ENCODE measurements at regions not wholly inside any gene's neighbourhood (a gene's known extent, or its start where the extent isn't known, plus 50 kb on each side); places are given as distances from the start of the nearest gene placed in this dataset.

GRCh38 chr13:24032252-24032651, 128.3 kb upstream of the SPATA13 start:
- Histone ChIP-seq H3K9ac (ENCODE audit: low read depth in 1 of 3, low read length in 3 of 3) (no peak overlapping the region), H3K27me3 (ENCODE audit: control insufficient read depth in 3 of 3, insufficient read depth in 3 of 3, low read length in 3 of 3) (no peaks in the 10 kb centered on the region), H3K4me3 (ENCODE audit: low read length in 3 of 3) (no peak overlapping the region), H3K36me3 (ENCODE audit: control insufficient read depth in 3 of 3, insufficient read depth in 3 of 3, low read length in 3 of 3) (no peaks in the 10 kb centered on the region), H3K9me3 (ENCODE audit: control insufficient read depth in 3 of 3, low read length in 3 of 3) (no peaks in the 10 kb centered on the region), H3K4me1 (ENCODE audit: control insufficient read depth in 3 of 3, insufficient read depth in 3 of 3, low read length in 3 of 3) (peaks cover 2 to 17% (median 11%) of the 10 kb centered on the region in 3 donors), H3K27ac (ENCODE audit: low read depth, low read length) (no peak overlapping the region)

- Histone ChIP-seq H3K27ac (ENCODE audit: low read depth, low read length) (no peak overlapping the region), H3K4me3 (ENCODE audit: low read length in 3 of 3) (no peak overlapping the region), H3K4me1 (ENCODE audit: control insufficient read depth in 3 of 3, insufficient read depth in 3 of 3, low read length in 3 of 3) (peaks cover 2 to 17% (median 11%) of the 10 kb centered on the region in 3 donors), H3K36me3 (ENCODE audit: control insufficient read depth in 3 of 3, insufficient read depth in 3 of 3, low read length in 3 of 3) (no peaks in the 10 kb centered on the region), H3K27me3 (ENCODE audit: control insufficient read depth in 3 of 3, insufficient read depth in 3 of 3, low read length in 3 of 3) (no peaks in the 10 kb centered on the region), H3K9me3 (ENCODE audit: control insufficient read depth in 3 of 3, low read length in 3 of 3) (no peaks in the 10 kb centered on the region), H3K9ac (ENCODE audit: low read depth in 1 of 3, low read length in 3 of 3) (no peak overlapping the region)
These were observed 127.8 kb upstream of the SPATA13 start for GRCh38 chr13:24032674-24033073.

- Histone ChIP-seq H3K4me3 (ENCODE audit: low read length in 3 of 3) (no peak overlapping the region), H3K9me3 (ENCODE audit: control insufficient read depth in 3 of 3, low read length in 3 of 3) (no peaks in the 10 kb centered on the region), H3K36me3 (ENCODE audit: control insufficient read depth in 3 of 3, insufficient read depth in 3 of 3, low read length in 3 of 3) (no peaks in the 10 kb centered on the region), H3K9ac (ENCODE audit: low read depth in 1 of 3, low read length in 3 of 3) (no peak overlapping the region), H3K27me3 (ENCODE audit: control insufficient read depth in 3 of 3, insufficient read depth in 3 of 3, low read length in 3 of 3) (no peaks in the 10 kb centered on the region), H3K4me1 (ENCODE audit: control insufficient read depth in 3 of 3, insufficient read depth in 3 of 3, low read length in 3 of 3) (peaks cover 2 to 17% (median 11%) of the 10 kb centered on the region in 3 donors), H3K27ac (ENCODE audit: low read depth, low read length) (peak overlapping the region; percentile 33)
These were observed 126.8 kb upstream of the SPATA13 start for GRCh38 chr13:24033527-24034302.

- H3K4me3 ChIP-seq (ENCODE audit: low read length in 3 of 3) = no peak overlapping the region
- H3K36me3 ChIP-seq (ENCODE audit: control insufficient read depth in 3 of 3, insufficient read depth in 3 of 3, low read length in 3 of 3) = no peaks in the 10 kb centered on the region
- no peak overlapping the region for H3K9ac ChIP-seq (ENCODE audit: low read depth in 1 of 3, low read length in 3 of 3)
- peaks cover 2 to 17% (median 11%) of the 10 kb centered on the region in 3 donors for H3K4me1 ChIP-seq (ENCODE audit: control insufficient read depth in 3 of 3, insufficient read depth in 3 of 3, low read length in 3 of 3)
- H3K9me3 ChIP-seq (ENCODE audit: control insufficient read depth in 3 of 3, low read length in 3 of 3) = no peaks in the 10 kb centered on the region
- H3K27ac ChIP-seq (ENCODE audit: low read depth, low read length) = no peak overlapping the region
- H3K27me3 ChIP-seq (ENCODE audit: control insufficient read depth in 3 of 3, insufficient read depth in 3 of 3, low read length in 3 of 3) = no peaks in the 10 kb centered on the region
These were observed 125.1 kb upstream of the SPATA13 start for GRCh38 chr13:24035411-24035810.

- no peaks in the 10 kb centered on the region for H3K27me3 ChIP-seq (ENCODE audit: control insufficient read depth in 3 of 3, insufficient read depth in 3 of 3, low read length in 3 of 3)
- no peaks in the 10 kb centered on the region for H3K9me3 ChIP-seq (ENCODE audit: control insufficient read depth in 3 of 3, low read length in 3 of 3)
- no peaks in the 10 kb centered on the region for H3K36me3 ChIP-seq (ENCODE audit: control insufficient read depth in 3 of 3, insufficient read depth in 3 of 3, low read length in 3 of 3)
- H3K4me3 ChIP-seq (ENCODE audit: low read length in 3 of 3) = no peak overlapping the region
- H3K27ac ChIP-seq (ENCODE audit: low read depth, low read length) = no peak overlapping the region
- H3K9ac ChIP-seq (ENCODE audit: low read depth in 1 of 3, low read length in 3 of 3) = no peak overlapping the region
- H3K4me1 ChIP-seq (ENCODE audit: control insufficient read depth in 3 of 3, insufficient read depth in 3 of 3, low read length in 3 of 3) = peaks cover 2 to 17% (median 11%) of the 10 kb centered on the region in 3 donors
These were observed 124.4 kb upstream of the SPATA13 start for GRCh38 chr13:24036115-24036514.

GRCh38 chr13:24038405-24038804, 122.1 kb upstream of the SPATA13 start:
- no peak overlapping the region for H3K27ac ChIP-seq (ENCODE audit: low read depth, low read length)
- no peaks in the 10 kb centered on the region for H3K36me3 ChIP-seq (ENCODE audit: control insufficient read depth in 3 of 3, insufficient read depth in 3 of 3, low read length in 3 of 3)
- H3K9ac ChIP-seq (ENCODE audit: low read depth in 1 of 3, low read length in 3 of 3) = no peak overlapping the region
- no peaks in the 10 kb centered on the region for H3K27me3 ChIP-seq (ENCODE audit: control insufficient read depth in 3 of 3, insufficient read depth in 3 of 3, low read length in 3 of 3)
- H3K4me3 ChIP-seq (ENCODE audit: low read length in 3 of 3) = no peak overlapping the region
- H3K4me1 ChIP-seq (ENCODE audit: control insufficient read depth in 3 of 3, insufficient read depth in 3 of 3, low read length in 3 of 3) = peaks cover 2 to 12% (median 5%) of the 10 kb centered on the region in 3 donors
- H3K9me3 ChIP-seq (ENCODE audit: control insufficient read depth in 3 of 3, low read length in 3 of 3) = no peaks in the 10 kb centered on the region

- H3K4me1 ChIP-seq (ENCODE audit: control insufficient read depth in 3 of 3, insufficient read depth in 3 of 3, low read length in 3 of 3) = peaks cover under 1 to 7% (median 2%) of the 10 kb centered on the region in 3 donors
- H3K36me3 ChIP-seq (ENCODE audit: control insufficient read depth in 3 of 3, insufficient read depth in 3 of 3, low read length in 3 of 3) = no peaks in the 10 kb centered on the region
- no peak overlapping the region for H3K27ac ChIP-seq (ENCODE audit: low read depth, low read length)
- H3K4me3 ChIP-seq (ENCODE audit: low read length in 3 of 3) = no peak overlapping the region
- no peaks in the 10 kb centered on the region for H3K27me3 ChIP-seq (ENCODE audit: control insufficient read depth in 3 of 3, insufficient read depth in 3 of 3, low read length in 3 of 3)
- H3K9me3 ChIP-seq (ENCODE audit: control insufficient read depth in 3 of 3, low read length in 3 of 3) = no peaks in the 10 kb centered on the region
- H3K9ac ChIP-seq (ENCODE audit: low read depth in 1 of 3, low read length in 3 of 3) = no peak overlapping the region
These were observed 121.6 kb upstream of the SPATA13 start for GRCh38 chr13:24038841-24039330.

GRCh38 chr13:24039621-24040475, 120.7 kb upstream of the SPATA13 start:
- Histone ChIP-seq H3K27me3 (ENCODE audit: control insufficient read depth in 3 of 3, insufficient read depth in 3 of 3, low read length in 3 of 3) (no peaks in the 10 kb centered on the region), H3K27ac (ENCODE audit: low read depth, low read length) (no peak overlapping the region), H3K36me3 (ENCODE audit: control insufficient read depth in 3 of 3, insufficient read depth in 3 of 3, low read length in 3 of 3) (no peaks in the 10 kb centered on the region), H3K9ac (ENCODE audit: low read depth in 1 of 3, low read length in 3 of 3) (no peak overlapping the region), H3K9me3 (ENCODE audit: control insufficient read depth in 3 of 3, low read length in 3 of 3) (no peaks in the 10 kb centered on the region), H3K4me1 (ENCODE audit: control insufficient read depth in 3 of 3, insufficient read depth in 3 of 3, low read length in 3 of 3) (peaks cover 0 to 4% (median 0%) of the 10 kb centered on the region in 3 donors), H3K4me3 (ENCODE audit: low read length in 3 of 3) (no peak overlapping the region)

GRCh38 chr13:24040835-24041234, 119.7 kb upstream of the SPATA13 start:
- no peaks in the 10 kb centered on the region for H3K27me3 ChIP-seq (ENCODE audit: control insufficient read depth in 3 of 3, insufficient read depth in 3 of 3, low read length in 3 of 3)

More at GRCh38 chr13:24040835-24041234, 119.7 kb upstream of the SPATA13 start:
- no peaks in the 10 kb centered on the region for H3K36me3 ChIP-seq (ENCODE audit: control insufficient read depth in 3 of 3, insufficient read depth in 3 of 3, low read length in 3 of 3)
- no peak overlapping the region for H3K9ac ChIP-seq (ENCODE audit: low read depth in 1 of 3, low read length in 3 of 3)
- no peak overlapping the region for H3K27ac ChIP-seq (ENCODE audit: low read depth, low read length)
- H3K4me3 ChIP-seq (ENCODE audit: low read length in 3 of 3) = no peak overlapping the region
- H3K9me3 ChIP-seq (ENCODE audit: control insufficient read depth in 3 of 3, low read length in 3 of 3) = no peaks in the 10 kb centered on the region
- H3K4me1 ChIP-seq (ENCODE audit: control insufficient read depth in 3 of 3, insufficient read depth in 3 of 3, low read length in 3 of 3) = peaks cover 0 to 4% (median 3%) of the 10 kb centered on the region in 3 donors

All from skeletal muscle tissue (tissue), 3 donors.